Adrenal gland (tissue), 9 donors: ENCODE measurements at regions not wholly inside any gene's neighbourhood (a gene's known extent, or its start where the extent isn't known, plus 50 kb on each side); places are given as distances from the start of the nearest gene placed in this dataset.

ENCODE experiments used
- DNase-seq, 7 donors: peaks; one replicate each; pipeline ENCODE4 v3.0.0-alpha.2; 2019 to 2020
- H3K27ac ChIP-seq, 5 donors: fragments of 200-600 bp; sonication (generic) in 4 of 5; 1 replicate in 3 of 5; 2 replicates in 2 of 5; pipeline versions ENCODE4 v1.5.1 to v1.8.0; 2016 to 2020; ENCODE audit warnings: mild to moderate bottlenecking in 1 of 5
- H3K27me3 ChIP-seq: fragments of 200-600 bp; 2 replicates; pipeline ENCODE4 v1.8.0; 2021
- H3K36me3 ChIP-seq, 2 donors: fragments of 200-600 bp; replicated peaks in 1 of 2; 1 replicate in 1 of 2; 2 replicates in 1 of 2; pipeline versions ENCODE4 v1.5.1 to v1.8.0; 2018 to 2022
- H3K4me1 ChIP-seq, 2 donors: fragments of 200-600 bp; replicated peaks in 1 of 2; 1 replicate in 1 of 2; 2 replicates in 1 of 2; pipeline versions ENCODE4 v1.5.1 to v1.8.0; 2018 to 2021
- H3K4me3 ChIP-seq, 4 donors: fragments of 200-600 bp; sonication (generic) in 3 of 4; one replicate each; pipeline ENCODE4 v1.5.1; 2016 to 2018
- H3K9me3 ChIP-seq, 3 donors: fragments of 200-600 bp; sonication (generic) in 1 of 3; replicated peaks in 1 of 3; 1 replicate in 2 of 3; 2 replicates in 1 of 3; pipeline versions ENCODE4 v1.5.1 to v1.8.0; 2016 to 2021
- POLR2A ChIP-seq, 2 donors: fragments of 450-650 bp; IDR thresholded peaks; one replicate each; pipeline ENCODE4 v1.6.1; 2017; ENCODE audit warnings: antibody characterized with exemption in 2 of 2, mild to moderate bottlenecking in 2 of 2, moderate library complexity in 1 of 2
- WGBS, 4 donors: extraction: QIAGEN DNeasy Blood & Tissue Kit in 2 of 4; methylation state at CpG; one replicate each; pipeline versions ENCODE4 v1.1.5 to v1.1.7; 2013 to 2017; 5-methylcytosine and 5-hydroxymethylcytosine counted together
- intact Hi-C, 2 donors: fragments of 100-400 bp; cut with DNase I; formaldehyde crosslinking; loops; one replicate each; pipeline versions ENCODE4 v1.14.1 to v1.15.0; 2022 to 2023
- TF ChIP-seq, protein P1 (sequence below), 6 experiments: fragments of 450-650 bp in 4 of 6; fragments of 200-600 bp in 2 of 6; sonication (generic) in 1 of 6; IDR thresholded peaks; 1 replicate in 5 of 6; 2 replicates in 1 of 6; pipeline versions ENCODE4 v1.5.1 to v1.8.0; 2016 to 2021; ENCODE audit warnings: antibody characterized with exemption in 6 of 6, mild to moderate bottlenecking in 2 of 6, moderate library complexity in 1 of 6
- donor health status: healthy with polysubstance abuse.
- donor health status: Bipolar disorder and iron deficiency.
- donor health status: DM: yes; HTN: yes; CAD: no.
- donor health status: DM: no; HTN: no; CAD: no.
- donor health status: DM: no; HTN: no; CAD: no.

DNA sequence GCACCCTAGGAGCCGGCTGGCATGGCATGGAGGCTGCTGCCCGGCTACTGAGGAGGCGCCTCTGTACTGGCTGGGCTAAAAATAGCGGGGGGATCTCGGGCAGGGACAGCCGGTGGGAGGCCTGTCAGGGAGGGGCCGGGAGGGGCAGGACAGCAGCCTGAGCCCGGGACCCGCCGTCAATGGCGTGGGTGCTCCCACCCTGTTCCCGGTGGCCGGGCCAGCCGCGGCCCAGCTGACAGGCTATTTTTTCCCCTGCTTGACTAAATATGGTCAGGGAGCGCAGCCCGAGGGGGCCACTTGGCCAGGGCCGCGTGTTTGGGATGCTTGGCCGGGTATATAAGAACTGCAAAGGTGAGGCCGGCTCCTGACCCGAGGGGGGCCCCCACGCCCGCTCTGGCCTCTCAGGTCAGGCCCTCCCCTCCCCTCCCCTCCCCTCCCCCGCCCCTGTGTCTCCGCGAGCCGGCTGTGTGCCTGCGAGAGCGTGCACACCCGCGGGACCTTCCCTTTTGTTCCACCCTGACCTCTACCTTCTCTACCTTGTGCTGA lies 74.4 kb upstream of the GATA5 start:
- H3K36me3 ChIP-seq = no peaks in the 10 kb centered on the region
- WGBS, 4 donors = 4 to 13% (median 9%) methylated on average over 9 to 32 of the region's 32 CpGs
- intact Hi-C loops = no loop called here
- H3K4me1 ChIP-seq = peaks cover 0 to 3% of the 10 kb centered on the region in 2 donors
- H3K9me3 ChIP-seq = no peaks in the 10 kb centered on the region
- peak in 1 of 7 donors; percentile 51 for DNase-seq
- H3K27me3 ChIP-seq = peaks cover 43% of the 10 kb centered on the region
- peak overlapping the region in 1 of 4 donors; percentile 41 for H3K4me3 ChIP-seq
- no peak overlapping the region for H3K27ac ChIP-seq
- TF ChIP-seq POLR2A (IDR thresholded peaks at IDR 0.05) = no peak
- TF ChIP-seq, protein P1, sequence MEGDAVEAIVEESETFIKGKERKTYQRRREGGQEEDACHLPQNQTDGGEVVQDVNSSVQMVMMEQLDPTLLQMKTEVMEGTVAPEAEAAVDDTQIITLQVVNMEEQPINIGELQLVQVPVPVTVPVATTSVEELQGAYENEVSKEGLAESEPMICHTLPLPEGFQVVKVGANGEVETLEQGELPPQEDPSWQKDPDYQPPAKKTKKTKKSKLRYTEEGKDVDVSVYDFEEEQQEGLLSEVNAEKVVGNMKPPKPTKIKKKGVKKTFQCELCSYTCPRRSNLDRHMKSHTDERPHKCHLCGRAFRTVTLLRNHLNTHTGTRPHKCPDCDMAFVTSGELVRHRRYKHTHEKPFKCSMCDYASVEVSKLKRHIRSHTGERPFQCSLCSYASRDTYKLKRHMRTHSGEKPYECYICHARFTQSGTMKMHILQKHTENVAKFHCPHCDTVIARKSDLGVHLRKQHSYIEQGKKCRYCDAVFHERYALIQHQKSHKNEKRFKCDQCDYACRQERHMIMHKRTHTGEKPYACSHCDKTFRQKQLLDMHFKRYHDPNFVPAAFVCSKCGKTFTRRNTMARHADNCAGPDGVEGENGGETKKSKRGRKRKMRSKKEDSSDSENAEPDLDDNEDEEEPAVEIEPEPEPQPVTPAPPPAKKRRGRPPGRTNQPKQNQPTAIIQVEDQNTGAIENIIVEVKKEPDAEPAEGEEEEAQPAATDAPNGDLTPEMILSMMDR (IDR thresholded peaks at IDR 0.05) = no peak

GRCh38 chr20:62551407-62552323 lies 75.9 kb upstream of the GATA5 start:
- 20 to 52% (median 31%) methylated on average over 13 to 47 of the region's 47 CpGs for WGBS, 4 donors
- Histone ChIP-seq H3K27ac (no peak overlapping the region), H3K36me3 (no peaks in the 10 kb centered on the region), H3K27me3 (peaks cover 53% of the 10 kb centered on the region), H3K9me3 (no peaks in the 10 kb centered on the region), H3K4me3 (peak overlapping the region in 1 of 4 donors; percentile 41), H3K4me1 (peaks cover 0 to 3% of the 10 kb centered on the region in 2 donors)
- DNase-seq = no peak
- no peak for TF ChIP-seq POLR2A (IDR thresholded peaks at IDR 0.05)
- TF ChIP-seq, protein P1 (IDR thresholded peaks at IDR 0.05) = no peak
- intact Hi-C loops = no loop called here

GRCh38 chr20:62552613-62553012 lies 76.8 kb upstream of the GATA5 start:
- intact Hi-C loops = no loop called here
- Histone ChIP-seq H3K9me3 (no peaks in the 10 kb centered on the region), H3K4me1 (peaks cover 0 to 3% of the 10 kb centered on the region in 2 donors), H3K27me3 (peaks cover 60% of the 10 kb centered on the region), H3K4me3 (no peak overlapping the region), H3K27ac (no peak overlapping the region), H3K36me3 (no peaks in the 10 kb centered on the region)
- TF ChIP-seq, protein P1 (IDR thresholded peaks at IDR 0.05) = no peak
- TF ChIP-seq POLR2A (IDR thresholded peaks at IDR 0.05) = no peak
- 79 to 85% (median 81%) methylated on average over 13 to 14 of the region's 14 CpGs for WGBS, 4 donors
- no peak for DNase-seq

GRCh38 chr20:62553136-62553837 lies 77.5 kb upstream of the GATA5 start:
- peaks cover 0 to 3% of the 10 kb centered on the region in 2 donors for H3K4me1 ChIP-seq
- H3K27me3 ChIP-seq = peaks cover 64% of the 10 kb centered on the region
- WGBS, 4 donors = 84 to 92% (median 86%) methylated on average over 24 to 33 of the region's 33 CpGs
- H3K9me3 ChIP-seq = no peaks in the 10 kb centered on the region
- no peak overlapping the region for H3K4me3 ChIP-seq
- no peak overlapping the region for H3K27ac ChIP-seq
- H3K36me3 ChIP-seq = no peaks in the 10 kb centered on the region
- no peak for DNase-seq
- TF ChIP-seq, protein P1 (IDR thresholded peaks at IDR 0.05) = no peak
- no peak for TF ChIP-seq POLR2A (IDR thresholded peaks at IDR 0.05)
- intact Hi-C loops = no loop called here
